Endothelial cell of umbilical vein (primary cell): ENCODE measurements at regions not wholly inside any gene's neighbourhood (a gene's known extent, or its start where the extent isn't known, plus 50 kb on each side); places are given as distances from the start of the nearest gene placed in this dataset.

ENCODE experiments used
- BruUV-seq: library from RNA; stranded (reverse); fragments of 400-500 nt; replicated peaks from 2 replicates; lab custom pipeline; 2021; lab: Mats Ljungman, UMichigan
- CTCF ChIA-PET: fragments of 300-600, 350-600 bp; sonication (Branson Sonifier 250); formaldehyde crosslinking; loops from one replicate; lab custom pipeline; 2021; ENCODE audit warnings: antibody characterized with exemption, inconsistent platforms; lab: Charles Lee
- POLR2A ChIA-PET: fragments of 300-600, 350-600 bp; sonication (Branson Sonifier 250); formaldehyde crosslinking; loops from one replicate; lab custom pipeline; 2021; ENCODE audit warnings: antibody characterized with exemption, inconsistent platforms; lab: Charles Lee
- DNase-seq: peaks from one replicate; pipeline ENCODE4 v3.0.0-alpha.2; 2011; ENCODE audit warnings: low read depth, low spot score
- FAIRE-seq: peaks from 2 replicates; lab custom pipeline; 2011; peaks lifted over from hg19 to GRCh38; lab: Jason Lieb, UNC
- H2AFZ ChIP-seq: 2 replicates; pipeline ENCODE4 v1.6.0; 2012; ENCODE audit warnings: low read depth, low read length, control low read depth, inconsistent platforms
- H3K27ac ChIP-seq: 2 replicates; pipeline ENCODE4 v1.5.1; 2011; ENCODE audit warnings: low read depth, mild to moderate bottlenecking, control low read depth, low read length, moderate library complexity; ENCODE audit not compliant: insufficient read depth
- H3K27me3 ChIP-seq, 2 experiments: 2 replicates each; pipeline versions ENCODE4 v1.6.0 to v1.6.1; 2011; ENCODE audit warnings: low read length in 2 of 2, mixed read lengths in 1 of 2; ENCODE audit not compliant: control insufficient read depth in 2 of 2, insufficient read depth in 2 of 2
- H3K36me3 ChIP-seq, 2 experiments: 2 replicates in 1 of 2; 3 replicates in 1 of 2; pipeline ENCODE4 v1.5.1; 2011; ENCODE audit warnings: low read length in 2 of 2, mild to moderate bottlenecking in 1 of 2, moderate library complexity in 1 of 2; ENCODE audit not compliant: control insufficient read depth in 2 of 2, insufficient read depth in 2 of 2; ENCODE audit errors: extremely low read depth in 1 of 2
- H3K4me1 ChIP-seq: 3 replicates; pipeline ENCODE4 v1.5.1; 2011; ENCODE audit warnings: mild to moderate bottlenecking, low read length; ENCODE audit not compliant: control insufficient read depth, insufficient read depth; ENCODE audit errors: extremely low read depth
- H3K4me2 ChIP-seq: 2 replicates; pipeline ENCODE4 v1.6.1; 2011; ENCODE audit warnings: low read length, control low read depth, mixed read lengths; ENCODE audit not compliant: insufficient read depth
- H3K4me3 ChIP-seq, 3 experiments: fragments of 200-600 bp in 1 of 3; sonication (generic), shearing (Covaris generic) in 1 of 3; replicated peaks in 1 of 3; 2 replicates each; pipeline ENCODE4 v1.5.1; 2011 to 2016; ENCODE audit warnings: control low read depth in 3 of 3, low read length in 3 of 3, mild to moderate bottlenecking in 2 of 3, inconsistent platforms in 1 of 3, low read depth in 1 of 3, moderate library complexity in 1 of 3; ENCODE audit not compliant: insufficient read depth in 1 of 3
- H3K79me2 ChIP-seq: 2 replicates; pipeline ENCODE4 v1.6.0; 2012; ENCODE audit warnings: low read length, inconsistent platforms; ENCODE audit not compliant: control insufficient read depth, insufficient read depth
- H3K9ac ChIP-seq: replicated peaks from 2 replicates; pipeline ENCODE3; 2011; ENCODE audit warnings: low read length, control low read depth; ENCODE audit not compliant: insufficient read depth; ENCODE audit errors: extremely low read depth
- H3K9me1 ChIP-seq: replicated peaks from 3 replicates; pipeline ENCODE4 v1.6.0; 2011; ENCODE audit warnings: mild to moderate bottlenecking, low read length; ENCODE audit not compliant: control insufficient read depth, insufficient read depth; ENCODE audit errors: extremely low read depth
- H3K9me3 ChIP-seq: replicated peaks from 2 replicates; pipeline ENCODE4 v1.5.1; 2012; ENCODE audit warnings: low read length, inconsistent platforms; ENCODE audit not compliant: control insufficient read depth, insufficient read depth
- H4K20me1 ChIP-seq: replicated peaks from 2 replicates; pipeline ENCODE3; 2011; ENCODE audit warnings: mild to moderate bottlenecking, low read length; ENCODE audit not compliant: control insufficient read depth, insufficient read depth; ENCODE audit errors: extremely low read depth
- CTCF ChIP-seq, 2 donors: IDR thresholded peaks; 1 replicate in 1 of 2; 2 replicates in 1 of 2; pipeline ENCODE4 v1.5.1; 2011; ENCODE audit warnings: low read length in 2 of 2, mild to moderate bottlenecking in 2 of 2, moderate library complexity in 2 of 2, control low read depth in 1 of 2, inconsistent platforms in 1 of 2, low read depth in 1 of 2; ENCODE audit not compliant: insufficient read depth in 1 of 2; ENCODE audit errors: extremely low read depth in 1 of 2
- EZH2 ChIP-seq: IDR thresholded peaks from 2 replicates; pipeline ENCODE4 v1.6.1; 2012; ENCODE audit warnings: borderline replicate concordance, low read depth, mild to moderate bottlenecking, moderate library complexity, low read length, inconsistent platforms; ENCODE audit not compliant: severe bottlenecking
- FOS ChIP-seq: IDR thresholded peaks from 2 replicates; pipeline ENCODE4 v1.6.1; 2011; ENCODE audit warnings: mild to moderate bottlenecking, low read length, moderate library complexity, borderline replicate concordance; ENCODE audit not compliant: insufficient read depth
- GATA2 ChIP-seq: IDR thresholded peaks from 2 replicates; pipeline ENCODE4 v1.7.0; 2011; ENCODE audit warnings: low read depth, mild to moderate bottlenecking, moderate library complexity, mixed read lengths, low read length; ENCODE audit not compliant: insufficient read length, insufficient read depth
- JUN ChIP-seq: IDR thresholded peaks from 2 replicates; pipeline ENCODE4 v1.6.1; 2011; ENCODE audit warnings: borderline replicate concordance, low read depth; ENCODE audit not compliant: insufficient read length, insufficient read depth
- MAX ChIP-seq: IDR thresholded peaks from 2 replicates; pipeline ENCODE4 v1.6.1; 2011; ENCODE audit not compliant: insufficient read depth, insufficient read length
- MYC ChIP-seq: IDR thresholded peaks from one replicate; pipeline ENCODE4 v1.6.1; 2011; ENCODE audit warnings: mild to moderate bottlenecking, low read depth, low read length
- POLR2A ChIP-seq: IDR thresholded peaks from 2 replicates; pipeline ENCODE4 v1.6.1; 2012; ENCODE audit warnings: low read depth, mild to moderate bottlenecking, control low read depth, low read length
- POLR2AphosphoS5 ChIP-seq: IDR thresholded peaks from 2 replicates; pipeline ENCODE4 v1.6.1; 2012; ENCODE audit warnings: low read depth, mild to moderate bottlenecking, control low read depth, low read length, moderate library complexity; ENCODE audit not compliant: insufficient read depth
- dilution Hi-C: fragments of 300-500 bp; cut with MboI; formaldehyde crosslinking; loops from one replicate; pipeline ENCODE4 v1.15.0; 2019; ENCODE audit warnings: low sequenced_read_pairs; ENCODE audit not compliant: extremely low pct_ligation_motif_present
- intact Hi-C: fragments of 100-400 bp; cut with micrococcal nuclease; formaldehyde crosslinking; loops from one replicate; pipeline ENCODE4 v1.10.0; 2022

- Histone ChIP-seq H3K27me3 (peaks cover 0 to 2% of the 10 kb centered on the region in 2 experiments), H3K27ac (no peak overlapping the region), H4K20me1 (no peaks in the 10 kb centered on the region), H3K79me2 (no peaks in the 10 kb centered on the region), H3K4me3 (no peak overlapping the region), H3K36me3 (no peaks in the 10 kb centered on the region), H3K9me3 (no peaks in the 10 kb centered on the region), H3K4me2 (no peak overlapping the region), H3K9ac (no peak overlapping the region), H2AFZ (no peak overlapping the region), H3K9me1 (no peaks in the 10 kb centered on the region), H3K4me1 (no peaks in the 10 kb centered on the region)
- TF ChIP-seq JUN (no peak), MYC (no peak), POLR2A (no peak), CTCF (IDR thresholded peaks at IDR 0.05; ENCODE audit: extremely low read depth in 1 of 2, insufficient read depth in 1 of 2, low read depth in 1 of 2, low read length in 2 of 2) (no peak), POLR2AphosphoS5 (no peak), GATA2 (no peak), MAX (no peak), EZH2 (no peak), FOS (no peak)
- no TSS peak for BruUV-seq
- intact Hi-C loops (no loop called here), dilution Hi-C loops (no loop called here)
- ChIA-PET CTCF (interaction anchor here (0.7 kb wide), 1 partner anchor 315 kb away, joined by 3 read pairs; no protein-coding TSS in a partner anchor), POLR2A (no interaction called here)
- FAIRE-seq (no peak), DNase-seq (no peak)
These were observed 155.7 kb downstream of the SNX19 start for GRCh38 chr11:130760515-130761125.
